HG03097 (cell line): ENCODE measurements at regions not wholly inside any gene's neighbourhood (a gene's known extent, or its start where the extent isn't known, plus 50 kb on each side); places are given as distances from the start of the nearest gene placed in this dataset.
"Not testable (repeated sequence)": the region's sequence is repeated elsewhere in the genome, so short reads cannot be mapped to it uniquely, and the experiment has no call there.

ENCODE experiments used
- ATAC-seq: cut with Tn5 transposase; IDR thresholded peaks from one replicate; pipeline ENCODE4 v1.9.1; 2021; ENCODE audit not compliant: unreplicated experiment, low FRiP score

- ATAC-seq = no peak
These were observed 224.5 kb downstream of the RFPL4B start for GRCh38 chr6:112571488-112572270.

GRCh38 chr6:112574190-112574589 lies 227.1 kb downstream of the RFPL4B start:
- no peak for ATAC-seq

GRCh38 chr6:112575309-112575834 lies 228.2 kb downstream of the RFPL4B start:
- ATAC-seq = no peak

- no peak for ATAC-seq
These were observed 229.3 kb downstream of the RFPL4B start for GRCh38 chr6:112576423-112576822.

- no peak for ATAC-seq
These were observed 232.5 kb downstream of the RFPL4B start for GRCh38 chr6:112579601-112580000.

GRCh38 chr6:112581015-112581414 lies 233.9 kb downstream of the RFPL4B start:
- ATAC-seq = no peak

GRCh38 chr6:112590326-112590725 lies 243.2 kb downstream of the RFPL4B start:
- ATAC-seq = no peak

- ATAC-seq = no peak
These were observed 244.2 kb downstream of the RFPL4B start for GRCh38 chr6:112591329-112591728.

- ATAC-seq = no peak
These were observed 245.0 kb downstream of the RFPL4B start for GRCh38 chr6:112592159-112592558.

GRCh38 chr6:112594886-112595594 lies 247.9 kb downstream of the RFPL4B start:
- ATAC-seq = no peak

GRCh38 chr6:112595841-112596240 lies 248.7 kb downstream of the RFPL4B start:
- no peak for ATAC-seq

GRCh38 chr6:112597176-112597575 lies 250.0 kb downstream of the RFPL4B start:
- ATAC-seq = no peak

- ATAC-seq = no peak
These were observed 253.0 kb downstream of the RFPL4B start for GRCh38 chr6:112600168-112600567.

GRCh38 chr6:112603726-112604125 lies 256.6 kb downstream of the RFPL4B start:
- ATAC-seq = no peak

GRCh38 chr6:112606656-112607435 lies 259.7 kb downstream of the RFPL4B start:
- ATAC-seq = no peak

GRCh38 chr6:112608925-112609324 lies 261.8 kb downstream of the RFPL4B start:
- ATAC-seq = not testable (repeated sequence)

- ATAC-seq = no peak
These were observed 266.3 kb downstream of the RFPL4B start for GRCh38 chr6:112613410-112613809.

- ATAC-seq = no peak
These were observed 271.7 kb downstream of the RFPL4B start for GRCh38 chr6:112618849-112619248.

- ATAC-seq = no peak
These were observed 273.9 kb downstream of the RFPL4B start for GRCh38 chr6:112620812-112621569.

- no peak for ATAC-seq
These were observed 274.9 kb downstream of the RFPL4B start for GRCh38 chr6:112622036-112622435.
